HFF-Myc (cell line): ENCODE measurements at regions not wholly inside any gene's neighbourhood (a gene's known extent, or its start where the extent isn't known, plus 50 kb on each side); places are given as distances from the start of the nearest gene placed in this dataset.

Source experiments
- DNase-seq: peaks from one replicate; pipeline ENCODE4 v3.0.0-alpha.2; 2011; ENCODE audit warnings: low read depth; ENCODE audit errors: extremely low read depth
- H3K4me3 ChIP-seq: replicated peaks from 2 replicates; pipeline ENCODE4 v1.5.1; 2011; ENCODE audit warnings: low read depth, mild to moderate bottlenecking, control low read depth, low read length
- TF ChIP-seq, protein P1 (sequence below): IDR thresholded peaks from 2 replicates; pipeline ENCODE4 v1.5.1; 2012; ENCODE audit warnings: mild to moderate bottlenecking, low read depth, low read length, control low read depth; ENCODE audit errors: missing control alignments

DNA sequence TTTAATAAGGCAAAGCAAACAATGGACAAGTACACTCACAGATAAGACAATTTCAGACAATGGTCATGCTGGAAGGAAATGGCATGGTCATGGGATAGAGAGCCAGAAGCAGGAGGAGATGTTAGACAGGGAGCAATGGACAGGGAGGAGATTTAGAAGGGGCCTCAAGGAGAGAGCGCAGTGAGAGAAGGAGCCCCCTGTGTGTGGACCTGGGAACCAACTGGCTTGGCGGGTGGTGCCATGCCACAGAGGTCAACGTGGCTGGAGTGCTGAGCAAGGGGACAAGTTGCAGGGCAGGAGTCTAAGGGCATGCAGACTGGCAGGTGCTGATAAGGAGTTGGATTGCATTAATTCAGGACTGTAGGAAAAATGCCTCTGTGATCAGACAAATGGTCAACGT is 75.3 kb upstream of the UQCRFS1 start:
- H3K4me3 ChIP-seq, result no peak overlapping the region
- no peak for DNase-seq
- TF ChIP-seq, protein P1, sequence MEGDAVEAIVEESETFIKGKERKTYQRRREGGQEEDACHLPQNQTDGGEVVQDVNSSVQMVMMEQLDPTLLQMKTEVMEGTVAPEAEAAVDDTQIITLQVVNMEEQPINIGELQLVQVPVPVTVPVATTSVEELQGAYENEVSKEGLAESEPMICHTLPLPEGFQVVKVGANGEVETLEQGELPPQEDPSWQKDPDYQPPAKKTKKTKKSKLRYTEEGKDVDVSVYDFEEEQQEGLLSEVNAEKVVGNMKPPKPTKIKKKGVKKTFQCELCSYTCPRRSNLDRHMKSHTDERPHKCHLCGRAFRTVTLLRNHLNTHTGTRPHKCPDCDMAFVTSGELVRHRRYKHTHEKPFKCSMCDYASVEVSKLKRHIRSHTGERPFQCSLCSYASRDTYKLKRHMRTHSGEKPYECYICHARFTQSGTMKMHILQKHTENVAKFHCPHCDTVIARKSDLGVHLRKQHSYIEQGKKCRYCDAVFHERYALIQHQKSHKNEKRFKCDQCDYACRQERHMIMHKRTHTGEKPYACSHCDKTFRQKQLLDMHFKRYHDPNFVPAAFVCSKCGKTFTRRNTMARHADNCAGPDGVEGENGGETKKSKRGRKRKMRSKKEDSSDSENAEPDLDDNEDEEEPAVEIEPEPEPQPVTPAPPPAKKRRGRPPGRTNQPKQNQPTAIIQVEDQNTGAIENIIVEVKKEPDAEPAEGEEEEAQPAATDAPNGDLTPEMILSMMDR, result no peak

DNA sequence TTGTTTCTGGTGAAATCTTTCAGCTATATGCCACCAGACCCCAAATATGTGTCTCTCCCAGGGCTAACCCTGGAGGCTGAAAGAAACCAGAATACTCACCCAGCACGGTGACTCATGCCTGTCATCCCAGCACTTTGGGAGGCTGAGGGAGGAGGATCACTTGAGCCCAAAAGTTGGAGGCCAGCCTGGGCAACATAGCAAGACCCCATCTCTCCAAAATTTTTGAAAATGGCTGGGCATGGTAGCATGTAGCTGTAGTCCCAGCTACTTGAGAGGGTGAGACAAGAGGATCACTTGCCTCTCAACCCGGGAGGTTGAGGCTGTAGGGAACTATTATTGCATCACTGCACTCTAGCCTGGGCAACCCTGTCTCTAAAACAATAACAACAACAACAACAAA is 76.1 kb upstream of the UQCRFS1 start:
- DNase-seq, result no peak
- no peak overlapping the region for H3K4me3 ChIP-seq
- TF ChIP-seq, protein P1, result no peak

DNA sequence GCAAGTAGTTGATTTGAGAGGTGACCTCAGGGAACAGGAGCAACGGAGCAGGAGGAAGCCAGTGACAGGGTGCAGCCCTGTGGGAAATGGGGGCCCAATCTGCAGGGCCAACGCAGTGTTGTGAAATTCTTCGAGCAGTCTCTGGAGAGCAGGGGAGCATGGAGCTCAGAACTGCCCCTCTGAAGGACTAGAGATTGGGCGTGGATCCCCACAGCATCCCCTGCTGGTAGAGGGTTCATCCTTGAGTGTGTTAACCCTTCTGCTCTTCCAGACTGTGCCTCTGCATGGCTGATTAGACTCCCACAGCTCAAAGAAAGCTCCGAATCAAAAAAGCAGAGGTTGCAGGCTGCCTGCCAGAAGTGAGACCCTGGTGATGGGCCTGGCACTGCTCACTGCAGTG is 77.9 kb upstream of the UQCRFS1 start:
- H3K4me3 ChIP-seq, result no peak overlapping the region
- TF ChIP-seq, protein P1, result no peak
- no peak for DNase-seq

DNA sequence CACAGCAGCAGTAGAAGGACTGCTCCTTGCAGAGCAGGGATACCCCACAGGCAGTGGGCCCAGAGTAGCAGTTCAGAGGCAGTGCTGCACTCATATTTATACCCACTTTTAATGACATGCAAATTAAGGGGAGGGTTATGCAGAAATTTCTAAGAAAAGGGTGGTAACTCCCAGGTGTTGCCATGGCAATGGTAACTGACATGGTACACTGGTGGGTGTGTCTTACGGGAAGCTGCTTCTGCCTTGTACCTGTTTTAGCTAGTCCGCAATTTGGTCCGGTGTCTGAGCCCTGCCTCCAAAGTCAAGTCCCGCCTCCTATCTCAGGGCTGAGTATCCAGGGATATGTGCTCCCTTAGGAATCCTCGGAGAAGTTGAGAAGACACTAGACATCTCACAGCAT is 79.2 kb upstream of the UQCRFS1 start:
- DNase-seq, result no peak

DNA sequence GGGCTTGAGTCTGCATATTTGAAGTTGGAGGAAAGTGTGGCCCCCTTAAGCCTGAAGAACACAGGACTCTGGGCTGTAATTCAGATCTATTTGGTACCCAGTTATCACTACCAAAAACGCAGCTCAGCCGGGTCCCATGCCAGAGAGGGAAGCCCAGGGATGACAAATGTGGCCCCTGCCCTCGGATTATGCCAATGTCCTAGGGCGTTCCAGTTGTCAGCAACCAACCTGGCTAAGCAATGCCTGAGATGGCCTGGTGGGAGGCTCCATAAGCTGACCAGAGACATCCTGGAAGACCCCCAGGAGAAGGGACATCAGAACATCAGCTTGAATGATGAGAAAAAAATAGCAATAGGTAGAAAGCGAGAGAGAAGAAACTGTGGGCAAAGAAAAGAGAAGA is 79.6 kb upstream of the UQCRFS1 start:
- TF ChIP-seq, protein P1, result no peak
- no peak overlapping the region for H3K4me3 ChIP-seq
- DNase-seq, result no peak

More for the DNA sequence above, 79.2 kb upstream of the UQCRFS1 start:
- H3K4me3 ChIP-seq, result no peak overlapping the region
- TF ChIP-seq, protein P1, result no peak

DNA sequence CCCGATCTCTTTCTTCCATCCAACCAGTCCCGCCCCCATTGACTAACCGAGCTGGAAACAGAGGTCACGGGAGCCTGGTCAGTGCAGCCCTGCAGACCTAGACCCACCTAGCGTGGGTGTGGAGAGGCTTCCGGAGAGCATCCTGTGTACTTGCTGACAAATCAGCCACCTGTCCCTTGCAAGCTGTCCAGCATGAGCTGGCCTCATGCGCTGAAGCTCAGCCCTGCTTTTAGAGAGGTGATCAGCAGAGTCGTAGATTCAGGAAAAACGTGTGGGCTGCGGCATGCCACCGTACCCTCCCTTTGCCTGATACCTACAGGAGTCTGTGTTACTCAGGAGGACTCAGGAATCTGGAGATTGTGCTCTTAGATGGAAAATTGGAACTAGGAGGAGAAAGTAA is 80.3 kb upstream of the UQCRFS1 start:
- DNase-seq, result no peak
- TF ChIP-seq, protein P1, result no peak
- no peak overlapping the region for H3K4me3 ChIP-seq

DNA sequence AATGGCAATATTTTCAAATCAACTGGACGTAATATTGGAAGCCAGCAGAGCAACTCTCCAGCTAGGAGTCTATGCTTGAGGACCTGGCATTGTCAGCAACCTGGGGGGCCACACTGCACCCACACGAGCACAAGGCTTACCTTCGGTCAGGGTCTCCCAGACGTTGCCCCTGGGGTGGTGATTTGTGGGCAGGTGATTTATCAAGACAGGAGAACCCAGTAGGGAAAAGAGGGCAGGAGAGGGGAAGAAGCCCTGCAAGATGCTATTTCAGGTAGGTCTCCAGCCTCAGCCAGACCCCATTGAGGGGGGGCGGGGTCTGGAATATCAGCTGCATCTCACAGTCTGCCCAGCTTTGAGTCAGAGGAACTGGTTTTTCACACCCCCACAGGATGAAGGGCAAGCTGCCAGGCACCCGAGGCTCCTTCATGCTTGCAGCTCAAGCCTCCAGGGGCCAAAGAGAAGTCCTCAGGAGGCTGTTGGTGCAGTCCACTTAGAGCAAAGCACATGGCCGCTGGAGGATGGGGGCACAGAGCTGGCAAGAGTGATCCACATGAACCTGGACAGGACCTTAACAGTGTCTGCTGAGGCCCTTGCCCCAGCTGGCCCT is 80.9 kb upstream of the UQCRFS1 start:
- no peak for DNase-seq
- TF ChIP-seq, protein P1, result no peak
- H3K4me3 ChIP-seq, result no peak overlapping the region
